A549 (cell line): ENCODE measurements at regions not wholly inside any gene's neighbourhood (a gene's known extent, or its start where the extent isn't known, plus 50 kb on each side); places are given as distances from the start of the nearest gene placed in this dataset.

Experiments
- ATAC-seq, 2 experiments: fragments of 200-7000 bp in 1 of 2; fragments of >200 bp in 1 of 2; cut with Nextera tagmentation in 1 of 2; cut with Tn5 transposase in 1 of 2; 3 replicates each; pipeline versions ENCODE4 v1.8.0 to v1.9.1; 2018 to 2020; ENCODE audit warnings: mild to moderate bottlenecking in 1 of 2, moderate library complexity in 1 of 2
- CTCF ChIA-PET: fragments of 300-600 bp; sonication (Branson Sonifier 250); formaldehyde crosslinking; extraction: SDS; loops from one replicate; lab custom pipeline; 2021; ENCODE audit warnings: antibody characterized with exemption, inconsistent platforms; lab: Yijun Ruan, JAX
- POLR2A ChIA-PET: fragments of 350-600 bp; formaldehyde crosslinking; extraction: SDS; loops from one replicate; lab custom pipeline; 2021; ENCODE audit warnings: antibody characterized with exemption, inconsistent platforms; lab: Yijun Ruan, JAX
- DNase-seq, 2 experiments: peaks; one replicate each; pipeline versions ENCODE4 v3.0.0 to v3.0.0-alpha.2; 2011 to 2016; ENCODE audit warnings: low read depth in 1 of 2, low spot score in 1 of 2
- FAIRE-seq: peaks from 2 replicates; lab custom pipeline; 2011; peaks lifted over from hg19 to GRCh38; lab: Jason Lieb, UNC
- H3K27ac ChIP-seq, 2 experiments: fragments of >200 bp; sonication (Bioruptor Twin); formaldehyde crosslinking; 3 replicates each; pipeline ENCODE4 v1.5.1; 2016 to 2017
- H3K4me1 ChIP-seq: fragments of >200 bp; sonication (Bioruptor Twin); formaldehyde crosslinking; 3 replicates; pipeline ENCODE4 v1.6.1; 2016
- H3K4me2 ChIP-seq: fragments of >200 bp; sonication (Bioruptor Twin); formaldehyde crosslinking; 3 replicates; pipeline ENCODE4 v1.6.1; 2016
- H3K4me3 ChIP-seq: fragments of >200 bp; sonication (Bioruptor Twin); formaldehyde crosslinking; 3 replicates; pipeline ENCODE4 v1.5.1; 2016
- H3K9me3 ChIP-seq: fragments of >200 bp; sonication (Bioruptor Twin); formaldehyde crosslinking; 3 replicates; pipeline ENCODE4 v1.6.1; 2016
- BHLHE40 ChIP-seq: IDR thresholded peaks from 2 replicates; pipeline ENCODE4 v1.6.1; 2012; ENCODE audit warnings: low read depth, low read length, inconsistent platforms
- CBX8 ChIP-seq: fragments of 200-600 bp; sonication (generic); IDR thresholded peaks from 2 replicates; pipeline ENCODE4 v1.6.1; 2016
- CEBPB ChIP-seq, 2 experiments: fragments of >200 bp in 1 of 2; sonication (Bioruptor Twin) in 1 of 2; formaldehyde crosslinking in 1 of 2; IDR thresholded peaks; 2 replicates each; pipeline ENCODE4 v1.6.1; 2012 to 2016
- CHD2 ChIP-seq: fragments of 150-350 bp; IDR thresholded peaks from 2 replicates; pipeline ENCODE4 v1.6.1; 2014; ENCODE audit warnings: low read length; ENCODE audit not compliant: partially characterized antibody
- CHD4 ChIP-seq: fragments of 200-600 bp; sonication (generic); IDR thresholded peaks from 2 replicates; pipeline ENCODE4 v1.6.1; 2016; ENCODE audit warnings: antibody characterized with exemption, mild to moderate bottlenecking, borderline replicate concordance
- FOSB ChIP-seq: fragments of 250-450 bp; sonication (Bioruptor Pico); IDR thresholded peaks from 2 replicates; pipeline ENCODE4 v1.5.0; 2020; ENCODE audit warnings: mild to moderate bottlenecking, moderate library complexity
- FOSL2 ChIP-seq, 2 experiments: fragments of 450-650 bp in 1 of 2; fragments of >200 bp in 1 of 2; sonication (Bioruptor Twin) in 1 of 2; formaldehyde crosslinking; IDR thresholded peaks; 2 replicates each; pipeline versions ENCODE4 v1.5.0 to v1.6.1; 2016 to 2020; ENCODE audit warnings: mild to moderate bottlenecking in 1 of 2, moderate library complexity in 1 of 2
- FOXS1 ChIP-seq: fragments of 250-450 bp; sonication (Bioruptor Pico); IDR thresholded peaks from 2 replicates; pipeline ENCODE4 v1.5.0; 2020; ENCODE audit warnings: mild to moderate bottlenecking, moderate library complexity
- HOXB5 ChIP-seq: fragments of 250-450 bp; sonication (Bioruptor Pico); IDR thresholded peaks from 2 replicates; pipeline ENCODE4 v1.5.0; 2020; ENCODE audit warnings: mild to moderate bottlenecking, moderate library complexity
- JUN ChIP-seq, 2 experiments: fragments of >200 bp; sonication (Bioruptor Twin); formaldehyde crosslinking; IDR thresholded peaks; 2 replicates in 1 of 2; 3 replicates in 1 of 2; pipeline ENCODE4 v1.6.1; 2016 to 2017
- KDM5A ChIP-seq: fragments of 200-600 bp; sonication (generic); IDR thresholded peaks from 2 replicates; pipeline ENCODE4 v1.6.1; 2016; ENCODE audit warnings: antibody characterized with exemption, mild to moderate bottlenecking
- POLR2A ChIP-seq: IDR thresholded peaks from 2 replicates; pipeline ENCODE4 v1.6.1; 2012; ENCODE audit warnings: mild to moderate bottlenecking, low read length
- POLR2AphosphoS2 ChIP-seq: conservative IDR thresholded peaks from 2 replicates; pipeline ENCODE4 v1.6.1; 2012; ENCODE audit warnings: low read length, improper control_type of control experiment, inconsistent platforms
- RAD21 ChIP-seq, 2 experiments: fragments of >200 bp in 1 of 2; sonication (Bioruptor Twin) in 1 of 2; formaldehyde crosslinking in 1 of 2; IDR thresholded peaks in 1 of 2; conservative IDR thresholded peaks in 1 of 2; 2 replicates in 1 of 2; 3 replicates in 1 of 2; pipeline ENCODE4 v1.6.1; 2012 to 2018; ENCODE audit warnings: inconsistent platforms in 1 of 2
- RCOR1 ChIP-seq: fragments of 150-350 bp; IDR thresholded peaks from 2 replicates; pipeline ENCODE4 v1.6.1; 2014; ENCODE audit warnings: antibody characterized with exemption, low read length, low read depth
- RFX5 ChIP-seq: fragments of 450-650 bp; IDR thresholded peaks from 2 replicates; pipeline ENCODE4 v1.7.1; 2014; ENCODE audit warnings: antibody characterized with exemption, mild to moderate bottlenecking, moderate library complexity
- RNF2 ChIP-seq: fragments of 200-600 bp; sonication (generic); IDR thresholded peaks from 2 replicates; pipeline ENCODE4 v1.6.1; 2016; ENCODE audit warnings: low read depth, mild to moderate bottlenecking, antibody characterized with exemption, moderate library complexity, borderline replicate concordance
- SMC3 ChIP-seq: fragments of >200 bp; sonication (Bioruptor Twin); formaldehyde crosslinking; IDR thresholded peaks from 3 replicates; pipeline ENCODE4 v1.6.1; 2018; ENCODE audit warnings: inconsistent platforms
- ZC3H11A ChIP-seq: fragments of 450-650 bp; IDR thresholded peaks from 2 replicates; pipeline ENCODE4 v1.6.1; 2014; ENCODE audit warnings: antibody characterized with exemption, mild to moderate bottlenecking
- ZFP36 ChIP-seq: fragments of 450-650 bp; IDR thresholded peaks from 2 replicates; pipeline ENCODE4 v1.6.1; 2014; ENCODE audit warnings: borderline replicate concordance; ENCODE audit not compliant: partially characterized antibody
- ZNF302 ChIP-seq: fragments of 250-450 bp; sonication (Bioruptor Pico); IDR thresholded peaks from 2 replicates; pipeline ENCODE4 v1.9.0; 2021; ENCODE audit warnings: inconsistent platforms, mild to moderate bottlenecking, moderate library complexity
- WGBS: methylation state at CpG from one replicate; pipeline ENCODE4 v1.1.6; 2017; ENCODE audit errors: missing lambda C conversion rate; 5-methylcytosine and 5-hydroxymethylcytosine counted together
- TF ChIP-seq, protein P1 (sequence below): fragments of >200 bp; sonication (Bioruptor Twin); formaldehyde crosslinking; IDR thresholded peaks from 3 replicates; pipeline ENCODE4 v1.5.1; 2016
- TF ChIP-seq, protein P2 (sequence below): fragments of 200-600 bp; sonication (generic); IDR thresholded peaks from 2 replicates; pipeline ENCODE4 v1.6.1; 2016; ENCODE audit warnings: antibody characterized with exemption, mild to moderate bottlenecking, moderate library complexity
- TF ChIP-seq, protein P3 (sequence below): fragments of 250-450 bp; sonication (Bioruptor Pico); IDR thresholded peaks from 2 replicates; pipeline ENCODE4 v1.5.0; 2021; ENCODE audit warnings: mild to moderate bottlenecking, moderate library complexity, borderline replicate concordance

DNA sequence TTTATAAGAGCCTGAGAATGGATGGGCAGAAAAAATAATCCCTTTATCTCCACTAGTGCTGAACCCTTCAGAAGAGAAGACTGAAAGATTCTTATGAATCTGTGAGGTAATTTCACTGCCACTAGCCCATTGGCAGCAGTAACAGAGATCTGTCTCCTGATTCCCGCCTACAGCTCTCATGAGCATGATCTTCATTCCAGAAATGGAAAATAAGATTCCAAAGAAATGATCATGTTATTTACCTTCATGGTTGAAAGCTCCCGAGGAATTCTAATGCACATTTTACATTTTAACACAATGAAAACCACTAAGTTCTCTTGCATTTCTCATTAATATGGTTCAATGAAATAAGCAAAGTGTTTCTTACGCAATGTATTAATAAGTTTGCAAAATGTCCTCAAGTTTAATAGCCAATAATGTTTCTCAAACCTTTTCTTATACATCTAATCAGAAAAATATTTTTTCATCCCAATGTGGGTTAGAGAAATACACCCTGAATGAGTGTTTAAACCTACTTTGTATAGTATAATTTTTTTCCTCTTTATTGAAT lies 905.6 kb downstream of the TMEM182 start:
- no peak for ATAC-seq
- DNase-seq, result no peak
- Histone ChIP-seq H3K9me3 (no peaks in the 10 kb centered on the region), H3K27ac (no peak overlapping the region), H3K4me1 (no peaks in the 10 kb centered on the region)
- POLR2A ChIA-PET, result no interaction called here
- WGBS, result 9% methylated on average over 3 of the region's 3 CpGs
- TF ChIP-seq RAD21 (conservative IDR thresholded peaks at IDR 0.05 in 1 of 2, IDR thresholded peaks at IDR 0.05 in 1 of 2) (no peak), ZNF302 (CRISPR knock-in tag) (no peak), FOXS1 (CRISPR knock-in tag) (no peak), POLR2AphosphoS2 (no peak), ZFP36 (no peak), RNF2 (no peak), BHLHE40 (no peak), FOSB (CRISPR knock-in tag) (no peak), HOXB5 (no peak), RFX5 (no peak), CHD4 (no peak), JUN (IDR thresholded peaks at IDR 0.05) (no peak), CBX8 (no peak), KDM5A (no peak), POLR2A (no peak), SMC3 (no peak), CEBPB (IDR thresholded peaks at IDR 0.05) (no peak)
- TF ChIP-seq, protein P1, sequence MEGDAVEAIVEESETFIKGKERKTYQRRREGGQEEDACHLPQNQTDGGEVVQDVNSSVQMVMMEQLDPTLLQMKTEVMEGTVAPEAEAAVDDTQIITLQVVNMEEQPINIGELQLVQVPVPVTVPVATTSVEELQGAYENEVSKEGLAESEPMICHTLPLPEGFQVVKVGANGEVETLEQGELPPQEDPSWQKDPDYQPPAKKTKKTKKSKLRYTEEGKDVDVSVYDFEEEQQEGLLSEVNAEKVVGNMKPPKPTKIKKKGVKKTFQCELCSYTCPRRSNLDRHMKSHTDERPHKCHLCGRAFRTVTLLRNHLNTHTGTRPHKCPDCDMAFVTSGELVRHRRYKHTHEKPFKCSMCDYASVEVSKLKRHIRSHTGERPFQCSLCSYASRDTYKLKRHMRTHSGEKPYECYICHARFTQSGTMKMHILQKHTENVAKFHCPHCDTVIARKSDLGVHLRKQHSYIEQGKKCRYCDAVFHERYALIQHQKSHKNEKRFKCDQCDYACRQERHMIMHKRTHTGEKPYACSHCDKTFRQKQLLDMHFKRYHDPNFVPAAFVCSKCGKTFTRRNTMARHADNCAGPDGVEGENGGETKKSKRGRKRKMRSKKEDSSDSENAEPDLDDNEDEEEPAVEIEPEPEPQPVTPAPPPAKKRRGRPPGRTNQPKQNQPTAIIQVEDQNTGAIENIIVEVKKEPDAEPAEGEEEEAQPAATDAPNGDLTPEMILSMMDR, result no peak
- TF ChIP-seq, protein P2, sequence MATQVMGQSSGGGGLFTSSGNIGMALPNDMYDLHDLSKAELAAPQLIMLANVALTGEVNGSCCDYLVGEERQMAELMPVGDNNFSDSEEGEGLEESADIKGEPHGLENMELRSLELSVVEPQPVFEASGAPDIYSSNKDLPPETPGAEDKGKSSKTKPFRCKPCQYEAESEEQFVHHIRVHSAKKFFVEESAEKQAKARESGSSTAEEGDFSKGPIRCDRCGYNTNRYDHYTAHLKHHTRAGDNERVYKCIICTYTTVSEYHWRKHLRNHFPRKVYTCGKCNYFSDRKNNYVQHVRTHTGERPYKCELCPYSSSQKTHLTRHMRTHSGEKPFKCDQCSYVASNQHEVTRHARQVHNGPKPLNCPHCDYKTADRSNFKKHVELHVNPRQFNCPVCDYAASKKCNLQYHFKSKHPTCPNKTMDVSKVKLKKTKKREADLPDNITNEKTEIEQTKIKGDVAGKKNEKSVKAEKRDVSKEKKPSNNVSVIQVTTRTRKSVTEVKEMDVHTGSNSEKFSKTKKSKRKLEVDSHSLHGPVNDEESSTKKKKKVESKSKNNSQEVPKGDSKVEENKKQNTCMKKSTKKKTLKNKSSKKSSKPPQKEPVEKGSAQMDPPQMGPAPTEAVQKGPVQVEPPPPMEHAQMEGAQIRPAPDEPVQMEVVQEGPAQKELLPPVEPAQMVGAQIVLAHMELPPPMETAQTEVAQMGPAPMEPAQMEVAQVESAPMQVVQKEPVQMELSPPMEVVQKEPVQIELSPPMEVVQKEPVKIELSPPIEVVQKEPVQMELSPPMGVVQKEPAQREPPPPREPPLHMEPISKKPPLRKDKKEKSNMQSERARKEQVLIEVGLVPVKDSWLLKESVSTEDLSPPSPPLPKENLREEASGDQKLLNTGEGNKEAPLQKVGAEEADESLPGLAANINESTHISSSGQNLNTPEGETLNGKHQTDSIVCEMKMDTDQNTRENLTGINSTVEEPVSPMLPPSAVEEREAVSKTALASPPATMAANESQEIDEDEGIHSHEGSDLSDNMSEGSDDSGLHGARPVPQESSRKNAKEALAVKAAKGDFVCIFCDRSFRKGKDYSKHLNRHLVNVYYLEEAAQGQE, result no peak
- TF ChIP-seq, protein P3, sequence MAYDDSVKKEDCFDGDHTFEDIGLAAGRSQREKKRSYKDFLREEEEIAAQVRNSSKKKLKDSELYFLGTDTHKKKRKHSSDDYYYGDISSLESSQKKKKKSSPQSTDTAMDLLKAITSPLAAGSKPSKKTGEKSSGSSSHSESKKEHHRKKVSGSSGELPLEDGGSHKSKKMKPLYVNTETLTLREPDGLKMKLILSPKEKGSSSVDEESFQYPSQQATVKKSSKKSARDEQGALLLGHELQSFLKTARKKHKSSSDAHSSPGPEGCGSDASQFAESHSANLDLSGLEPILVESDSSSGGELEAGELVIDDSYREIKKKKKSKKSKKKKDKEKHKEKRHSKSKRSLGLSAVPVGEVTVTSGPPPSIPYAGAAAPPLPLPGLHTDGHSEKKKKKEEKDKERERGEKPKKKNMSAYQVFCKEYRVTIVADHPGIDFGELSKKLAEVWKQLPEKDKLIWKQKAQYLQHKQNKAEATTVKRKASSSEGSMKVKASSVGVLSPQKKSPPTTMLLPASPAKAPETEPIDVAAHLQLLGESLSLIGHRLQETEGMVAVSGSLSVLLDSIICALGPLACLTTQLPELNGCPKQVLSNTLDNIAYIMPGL (CRISPR knock-in tag), result no peak
- TF ChIP-seq, all 56 proteins: peak for 0
- Histone ChIP-seq H3K4me2 (no peak overlapping the region), H3K4me3 (no peak overlapping the region)
- CTCF ChIA-PET, result no interaction called here
- no peak for FAIRE-seq

DNA sequence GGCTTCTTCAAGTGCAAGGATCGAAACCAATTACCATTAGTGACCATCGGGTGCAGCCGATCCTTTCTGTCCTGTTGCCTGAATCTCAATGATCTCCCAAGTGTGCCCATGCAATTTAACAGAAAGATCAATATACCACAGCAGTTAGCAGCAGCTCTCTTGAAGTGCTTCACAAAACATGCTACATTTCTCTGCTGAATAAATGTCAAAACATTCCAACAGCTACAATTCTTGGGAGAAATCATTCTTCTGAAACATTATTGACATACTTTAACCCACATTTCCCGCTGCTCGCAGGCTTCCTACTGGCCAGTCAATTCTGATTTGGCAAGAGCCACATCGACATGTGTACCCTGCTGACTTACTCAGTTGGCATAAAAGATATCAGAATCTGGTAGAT lies 907.7 kb downstream of the TMEM182 start:
- Histone ChIP-seq H3K9me3 (no peaks in the 10 kb centered on the region), H3K4me2 (no peak overlapping the region), H3K4me1 (no peaks in the 10 kb centered on the region), H3K27ac (no peak overlapping the region), H3K4me3 (no peak overlapping the region)
- CTCF ChIA-PET, result no interaction called here
- POLR2A ChIA-PET, result no interaction called here
- DNase-seq (no peak), FAIRE-seq (no peak), ATAC-seq (no peak)
- WGBS, result 24% methylated on average over 6 of the region's 6 CpGs
- TF ChIP-seq RCOR1 (no peak), FOSL2 (IDR thresholded peaks at IDR 0.05) (no peak), FOSL2 (CRISPR knock-in tag; IDR thresholded peaks at IDR 0.05) (no peak), JUN (IDR thresholded peaks at IDR 0.05) (no peak), HOXB5 (no peak), CBX8 (no peak), ZC3H11A (no peak), RFX5 (no peak), CHD2 (no peak)
- TF ChIP-seq, protein P3 (CRISPR knock-in tag), result no peak
